Skin of body (tissue), 1 donor: ENCODE measurements at regions not wholly inside any gene's neighbourhood (a gene's known extent, or its start where the extent isn't known, plus 50 kb on each side); places are given as distances from the start of the nearest gene placed in this dataset.
"Not testable (repeated sequence)": the region's sequence is repeated elsewhere in the genome, so short reads cannot be mapped to it uniquely, and the experiment has no call there.

Source experiments
- DNase-seq: peaks from one replicate; lab custom pipeline; 2025; lab: John Stamatoyannopoulos, UW

DNA sequence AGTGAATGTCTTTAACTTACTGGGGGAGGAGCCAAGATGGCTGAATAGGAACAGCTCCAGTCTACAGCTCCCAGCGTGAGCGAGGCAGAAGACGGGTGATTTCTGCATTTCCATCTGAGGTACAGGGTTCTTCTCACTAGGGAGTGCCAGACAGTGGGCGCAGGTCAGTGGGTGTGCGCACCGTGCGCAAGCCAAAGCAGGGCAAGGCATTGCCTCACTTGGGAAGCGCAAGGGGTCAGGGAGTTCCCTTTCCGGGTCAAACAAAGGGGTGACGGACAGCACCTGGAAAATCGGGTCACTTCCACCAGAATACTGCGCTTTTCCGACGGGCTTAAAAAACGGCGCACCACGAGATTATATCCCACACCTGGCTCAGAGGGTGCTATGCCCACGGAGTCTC lies 187.3 kb downstream of the CHIC2 start:
- not testable (repeated sequence) for DNase-seq

DNA sequence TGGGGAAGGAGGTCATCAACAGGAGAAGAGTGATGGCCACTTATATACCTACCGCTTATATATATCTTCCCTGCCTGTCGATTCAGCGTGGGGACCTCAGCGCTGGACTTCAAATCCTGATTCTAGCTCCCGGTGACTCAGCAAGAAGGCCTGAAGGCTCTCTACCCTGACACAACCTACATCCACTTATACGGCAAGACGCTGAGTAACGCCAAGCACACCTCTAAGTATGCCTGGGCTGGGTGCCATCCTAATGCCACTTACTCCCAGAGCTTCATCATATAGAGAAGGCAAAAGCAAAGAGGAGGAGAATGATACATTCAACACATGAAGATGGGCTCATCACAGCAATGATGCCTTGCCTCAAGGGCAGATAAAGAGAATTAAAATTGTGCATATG lies 198.3 kb downstream of the CHIC2 start:
- DNase-seq = no peak

DNA sequence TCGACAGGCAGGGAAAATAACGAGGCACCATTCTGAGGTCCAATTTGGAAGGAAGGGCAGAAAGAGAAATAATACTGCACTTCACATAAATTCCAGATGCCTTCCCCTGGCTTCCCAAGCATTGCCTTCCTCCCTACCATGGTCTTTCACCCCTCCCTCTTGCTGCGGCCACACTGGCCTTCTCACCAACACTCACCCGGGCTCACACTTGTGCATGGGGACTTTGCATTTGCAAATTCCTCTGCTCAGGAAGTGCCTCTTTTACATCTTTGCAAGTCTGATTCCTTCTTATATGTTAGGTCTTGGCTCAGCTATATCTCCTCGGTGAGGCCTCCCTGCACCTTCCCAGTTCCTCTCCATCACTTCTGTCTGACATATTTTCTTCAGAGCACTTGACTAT lies 199.4 kb downstream of the CHIC2 start:
- no peak for DNase-seq

DNA sequence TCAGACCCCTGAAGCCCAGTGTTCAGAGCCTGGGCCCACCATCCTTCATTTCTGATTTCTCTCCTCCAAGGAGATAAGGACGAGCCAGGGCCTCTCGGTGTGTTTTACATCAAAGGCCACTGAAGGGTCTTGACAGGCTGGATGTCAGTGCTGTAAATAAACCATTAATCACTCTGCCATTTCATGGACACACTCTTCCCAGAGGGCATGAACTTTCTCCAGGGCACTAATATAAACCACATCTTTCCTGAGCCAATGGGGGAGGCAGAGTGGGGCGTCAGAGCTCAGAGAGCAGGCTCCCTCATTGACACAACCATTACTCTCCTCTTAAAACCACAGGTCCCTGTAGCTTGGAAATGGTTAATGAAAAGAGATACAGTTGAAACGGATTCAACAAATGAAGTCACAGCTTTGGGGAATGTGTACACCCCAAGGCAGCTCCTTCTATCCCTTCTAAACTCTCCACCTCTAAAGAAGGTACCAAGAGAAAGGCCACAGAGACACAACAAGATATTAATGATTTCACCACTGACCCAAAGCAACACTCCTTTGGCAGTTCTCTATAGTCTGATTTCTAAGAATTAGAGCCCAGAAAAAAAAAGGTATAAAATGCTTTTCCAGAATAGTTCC lies 200.6 kb downstream of the CHIC2 start:
- DNase-seq = peak; percentile 12

DNA sequence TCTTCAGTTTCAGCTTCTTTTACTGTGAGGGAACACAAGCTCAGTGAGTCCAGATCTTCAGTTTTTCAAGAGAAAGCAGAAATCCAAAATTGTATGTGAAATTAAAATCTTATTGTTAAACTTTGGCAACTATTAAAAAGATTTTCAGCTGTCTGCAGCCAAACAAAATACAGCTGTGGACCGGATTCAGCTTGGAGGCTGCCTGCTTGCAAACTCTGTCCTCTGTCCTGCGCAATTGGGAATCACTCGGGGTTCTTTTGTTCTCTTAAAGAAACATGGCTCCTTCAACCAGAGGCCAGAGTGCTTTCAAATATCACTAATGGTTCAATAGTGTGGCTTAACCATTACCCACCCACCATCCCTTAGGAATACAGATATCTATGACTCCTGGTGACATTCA lies 201.2 kb downstream of the CHIC2 start:
- DNase-seq = peak; percentile 56

DNA sequence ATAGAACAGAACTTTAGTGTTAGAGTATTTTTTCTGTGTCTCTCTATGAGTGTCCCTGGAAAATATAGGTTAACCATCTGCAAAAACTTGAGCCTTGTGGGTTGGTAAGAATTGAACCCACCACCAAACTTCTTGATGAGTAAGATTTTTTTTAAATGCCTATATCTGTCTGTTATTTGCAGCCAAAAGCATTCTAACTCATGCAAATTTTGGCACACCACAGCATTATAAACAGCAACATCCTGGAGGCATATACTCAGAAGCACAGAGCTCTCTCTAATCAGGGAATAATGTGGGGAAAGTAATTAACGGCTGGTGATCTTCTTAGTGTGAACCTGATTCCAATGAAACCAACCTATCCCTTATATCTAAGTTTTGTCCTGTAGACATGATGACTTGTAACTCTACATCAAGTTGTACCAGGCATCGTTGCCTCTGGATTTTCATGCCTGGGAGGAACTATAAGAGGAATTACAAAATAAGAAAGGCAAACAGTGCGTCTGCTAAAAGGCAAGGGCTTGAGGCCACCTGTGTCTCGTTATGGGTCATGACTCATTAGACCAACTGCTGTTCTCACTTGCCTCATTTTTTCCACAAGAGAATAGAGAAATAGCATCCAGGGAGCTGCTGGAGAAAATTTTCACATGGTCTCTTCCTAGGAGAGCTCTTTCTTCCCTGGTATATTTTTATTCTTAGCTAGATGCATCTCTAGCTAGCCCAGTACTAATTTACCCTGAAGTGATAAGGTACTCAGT lies 202.4 kb downstream of the CHIC2 start:
- peak; percentile 36 for DNase-seq

DNA sequence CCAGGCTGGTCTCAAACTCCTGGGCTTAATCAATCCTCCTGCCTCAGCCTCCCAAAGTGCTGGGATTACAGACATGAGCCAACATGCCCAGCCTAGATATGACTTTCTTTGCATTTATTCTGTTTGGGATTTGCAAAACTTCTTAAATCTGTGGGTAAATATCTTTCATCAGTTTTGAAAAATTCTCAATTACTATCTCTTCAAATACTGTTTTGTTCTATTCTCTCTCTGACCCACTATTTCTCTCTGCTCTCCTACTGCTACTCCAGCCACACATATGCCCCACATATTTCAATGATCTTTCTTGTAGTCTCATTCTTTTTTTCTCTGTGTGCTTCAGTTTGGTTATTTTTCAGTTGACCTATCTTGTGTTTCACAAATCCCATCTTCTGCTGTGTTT lies 205.1 kb downstream of the CHIC2 start:
- no peak for DNase-seq

DNA sequence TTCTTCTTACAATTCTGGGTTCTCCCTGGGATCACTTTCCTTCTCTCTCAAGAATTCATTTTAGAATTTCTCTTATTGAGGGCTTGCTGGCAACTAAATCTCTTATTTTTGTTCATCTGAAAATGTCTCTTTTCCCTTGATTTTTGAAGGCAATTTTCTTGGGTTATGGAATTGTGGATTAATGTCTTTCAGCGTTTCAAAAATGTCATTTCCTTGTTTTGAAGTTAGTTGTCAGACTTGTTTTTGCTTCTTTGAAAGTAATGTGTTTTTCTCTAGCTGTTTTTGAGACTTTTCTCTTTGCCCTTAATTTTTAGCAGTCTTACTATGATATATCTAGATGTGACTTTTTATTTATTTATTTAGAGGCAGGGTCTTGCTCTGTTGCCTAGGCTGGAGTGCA lies 205.7 kb downstream of the CHIC2 start:
- no peak for DNase-seq

DNA sequence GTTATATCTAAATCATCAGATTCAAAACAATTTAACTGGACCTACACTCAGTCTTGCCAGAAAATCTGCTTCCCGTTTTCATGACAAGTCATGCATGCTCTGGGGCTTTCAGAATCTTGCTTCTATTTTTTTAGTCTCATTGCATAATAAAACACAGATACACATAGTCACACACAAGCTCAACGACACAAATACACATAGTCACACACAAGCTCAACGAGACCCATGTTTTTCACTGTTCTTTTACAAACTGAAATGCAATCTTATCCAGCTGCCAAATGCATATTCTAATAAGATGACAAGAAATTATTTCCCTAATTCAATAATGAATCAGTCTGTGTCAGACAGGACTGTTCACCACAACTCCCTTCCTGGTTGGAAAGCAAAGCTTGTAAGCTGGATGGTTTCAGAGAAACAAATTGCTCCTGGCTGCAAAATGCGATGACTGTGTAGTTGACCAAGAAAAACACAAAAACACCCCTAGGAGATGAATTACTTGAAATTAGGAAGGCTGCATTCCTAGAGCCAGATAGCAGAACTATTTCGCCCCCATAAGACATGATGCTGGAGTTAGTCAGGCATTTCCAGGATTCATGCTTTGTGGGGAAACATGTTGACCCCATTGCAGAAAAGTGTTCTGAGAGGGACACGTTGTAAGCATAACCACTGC lies 208.7 kb downstream of the CHIC2 start:
- peak; percentile 78 for DNase-seq

DNA sequence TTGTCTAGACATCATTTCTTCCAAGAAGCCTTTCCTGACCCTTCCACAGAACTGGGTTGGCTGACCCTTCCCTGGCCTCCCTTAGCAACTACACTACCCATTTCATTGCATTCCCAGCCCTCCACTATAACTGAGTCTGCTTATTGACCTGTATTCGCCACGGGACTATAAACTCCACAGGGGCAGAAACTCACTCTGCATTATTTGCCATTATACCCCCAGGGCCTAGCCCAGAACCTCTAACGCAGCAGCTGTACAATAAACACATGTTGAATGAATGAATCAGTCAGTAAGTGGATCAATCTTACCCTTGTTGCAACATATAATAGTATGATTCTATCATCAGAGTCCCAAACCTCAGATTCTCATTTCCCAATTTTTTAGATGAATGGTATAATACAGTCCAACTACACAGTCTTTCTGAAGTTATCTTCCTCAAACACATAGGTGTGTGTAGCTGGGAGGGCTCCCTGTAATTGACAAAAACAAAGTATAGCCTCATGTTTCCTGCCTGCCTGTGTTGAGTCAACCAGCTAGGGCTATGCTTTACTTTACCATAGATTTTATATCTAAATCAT lies 209.3 kb downstream of the CHIC2 start:
- DNase-seq = no peak

DNA sequence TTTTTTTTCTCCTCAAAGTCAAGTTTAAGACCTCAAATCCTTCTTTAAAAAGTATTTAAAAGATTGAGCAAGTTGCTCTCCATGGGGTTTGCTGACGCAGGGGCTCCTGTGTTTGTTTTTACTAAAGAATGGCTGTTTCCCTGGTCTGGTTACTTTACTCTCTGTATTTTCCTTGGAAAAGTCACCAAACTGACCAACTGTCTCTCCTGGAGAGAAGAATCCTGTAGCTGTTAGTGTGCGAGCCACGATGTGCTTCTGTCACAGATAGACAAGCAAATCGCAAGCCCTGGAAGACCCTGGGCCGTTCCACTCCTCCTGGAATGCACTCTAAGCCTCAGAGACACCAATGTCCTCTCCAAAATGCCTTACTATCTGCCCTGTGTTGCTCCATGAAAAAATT lies 212.1 kb downstream of the CHIC2 start:
- DNase-seq = no peak

DNA sequence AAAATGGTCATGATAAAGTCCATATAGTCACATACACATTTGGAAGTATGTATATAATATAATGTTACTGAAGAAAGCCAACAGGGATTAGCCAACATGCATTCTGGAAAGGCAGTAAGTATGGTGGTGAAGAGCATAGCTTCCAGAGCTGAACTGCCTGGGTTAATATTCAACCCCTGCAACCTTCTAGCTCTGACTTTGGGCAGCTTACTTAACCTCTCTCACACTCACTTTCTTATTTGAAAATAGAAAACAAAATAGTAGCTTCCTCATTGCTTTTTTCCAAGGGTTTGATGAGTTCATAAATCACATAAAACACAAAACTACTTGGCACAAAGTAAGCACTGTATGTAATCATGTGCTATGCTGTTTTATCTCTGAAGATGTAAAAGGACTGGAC lies 216.4 kb downstream of the CHIC2 start:
- DNase-seq = no peak

DNA sequence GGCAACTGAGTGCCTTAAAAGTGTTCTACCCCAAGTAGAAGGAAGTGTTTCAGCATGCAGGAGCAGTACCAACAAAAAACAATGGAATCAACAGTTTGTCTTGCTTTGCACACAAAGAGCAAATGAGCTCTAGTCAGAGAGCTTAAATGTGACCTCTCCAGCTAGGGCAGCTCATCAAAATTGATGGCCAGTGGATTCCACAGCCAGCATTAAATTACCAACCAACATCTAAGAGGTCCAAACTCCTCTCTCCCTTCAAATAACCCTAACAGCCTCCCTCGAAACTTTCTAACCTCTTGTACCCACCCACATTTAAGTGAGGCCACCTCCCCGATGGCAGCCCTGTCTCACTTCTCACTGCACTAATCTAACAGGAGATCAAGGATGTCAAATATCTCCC lies 219.9 kb downstream of the CHIC2 start:
- DNase-seq = no peak

DNA sequence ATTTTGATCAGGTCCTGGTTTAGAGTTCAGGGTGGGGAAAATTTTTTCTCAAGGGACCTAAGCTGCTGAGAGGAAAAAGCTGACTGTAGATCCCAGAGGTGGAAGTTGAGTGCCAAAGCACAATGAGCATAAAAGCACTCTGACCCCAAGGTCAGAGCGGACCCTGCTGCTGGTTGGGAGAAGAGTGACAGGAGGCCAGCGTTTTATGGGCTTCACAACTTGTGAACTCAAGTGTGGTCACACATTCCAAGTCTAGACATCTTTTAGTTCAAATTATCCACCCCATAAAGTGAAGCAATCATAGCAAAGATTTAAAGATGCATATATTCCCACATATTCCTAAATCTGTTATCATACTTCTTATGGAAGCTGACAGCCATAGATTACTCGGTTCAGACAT lies 220.3 kb downstream of the CHIC2 start:
- no peak for DNase-seq

DNA sequence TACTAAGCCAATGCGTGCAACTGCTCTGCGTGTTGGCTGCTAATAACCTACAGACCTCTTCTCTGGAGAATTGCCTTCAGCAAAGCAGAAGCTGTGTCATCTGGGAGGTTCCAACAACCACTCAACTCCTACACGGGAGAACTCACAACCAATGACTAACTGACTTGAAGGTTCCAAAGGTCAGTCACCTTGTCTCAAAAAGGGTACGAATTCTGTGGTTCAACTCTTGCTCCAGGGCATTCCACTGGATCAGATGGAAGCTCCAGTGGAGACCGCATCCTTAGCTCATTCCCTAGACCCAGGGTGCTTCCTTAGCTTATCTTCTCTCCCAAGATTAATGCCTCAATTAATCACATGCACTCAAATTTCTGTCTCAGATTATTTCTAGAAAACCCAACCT lies 222.7 kb downstream of the CHIC2 start:
- no peak for DNase-seq

DNA sequence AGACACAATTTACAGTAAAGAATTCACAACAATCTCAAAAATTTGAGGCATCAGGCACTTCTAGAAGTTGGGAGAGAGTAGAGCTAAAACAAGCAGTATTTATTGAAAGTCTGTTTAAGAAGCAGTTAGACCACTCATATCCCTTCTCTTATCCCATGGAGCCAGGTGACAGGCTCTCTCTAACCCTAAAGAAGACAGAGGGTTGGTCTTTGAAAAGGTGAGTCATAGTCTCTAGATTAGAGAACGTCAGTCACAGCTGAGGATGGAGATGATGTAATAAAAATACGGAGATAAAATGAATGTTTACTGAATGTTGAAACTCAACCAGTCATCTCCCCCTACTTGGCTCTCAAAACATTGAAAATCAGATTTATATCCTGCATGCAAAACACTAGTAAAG lies 223.8 kb downstream of the CHIC2 start:
- no peak for DNase-seq

DNA sequence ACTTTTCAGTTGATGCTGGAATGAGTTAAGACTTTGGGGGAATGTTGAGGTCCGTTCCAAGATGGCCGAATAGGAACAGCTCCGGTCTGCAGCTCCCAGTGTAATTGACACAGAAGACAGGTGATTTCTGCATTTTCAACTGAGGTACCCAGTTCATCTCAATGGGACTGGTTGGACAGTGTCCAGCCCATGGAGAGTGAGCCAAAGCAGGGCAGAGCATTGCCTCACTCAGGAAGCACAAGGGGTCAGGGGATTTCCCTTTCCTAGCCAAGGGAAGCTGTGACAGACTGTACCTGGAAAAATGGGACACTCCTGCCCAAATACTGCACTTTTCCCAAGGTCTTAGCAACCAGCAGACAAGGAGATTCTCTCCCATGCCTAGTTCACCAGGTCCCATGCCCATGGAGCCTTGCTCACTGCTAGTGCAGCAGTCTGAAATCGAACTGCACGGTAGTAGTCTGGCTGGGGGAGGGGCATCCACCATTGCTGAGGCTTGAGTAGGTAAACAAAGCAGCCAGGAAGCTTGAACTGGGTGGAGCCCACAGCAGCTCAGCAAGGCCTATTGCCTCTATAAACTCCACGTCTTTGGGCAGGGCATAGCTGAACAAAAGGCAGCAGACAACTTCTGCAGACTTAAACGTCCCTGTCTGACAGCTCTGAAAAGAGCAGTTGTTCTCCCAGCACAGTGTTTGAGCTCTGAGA lies 231.0 kb downstream of the CHIC2 start:
- DNase-seq = not testable (repeated sequence)

DNA sequence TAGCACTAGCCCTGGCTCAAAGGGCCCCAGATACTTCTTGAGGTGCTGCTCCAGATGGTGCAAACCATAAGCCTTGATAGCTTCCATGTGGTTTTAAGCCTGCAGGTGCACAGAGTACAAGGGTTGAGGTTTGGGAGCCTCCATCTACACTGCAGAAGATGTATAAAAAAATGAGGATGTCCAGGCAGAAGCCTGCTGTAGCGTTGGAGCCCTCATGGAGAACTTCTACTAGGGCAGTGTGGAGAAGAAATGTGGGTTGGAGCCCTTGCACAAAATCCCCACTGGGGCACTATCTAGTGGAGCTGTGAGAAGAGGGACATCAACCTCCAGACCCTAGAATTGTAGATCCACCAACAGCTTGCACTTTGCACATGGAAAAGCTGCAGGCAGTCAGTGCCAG lies 231.9 kb downstream of the CHIC2 start:
- no peak for DNase-seq

DNA sequence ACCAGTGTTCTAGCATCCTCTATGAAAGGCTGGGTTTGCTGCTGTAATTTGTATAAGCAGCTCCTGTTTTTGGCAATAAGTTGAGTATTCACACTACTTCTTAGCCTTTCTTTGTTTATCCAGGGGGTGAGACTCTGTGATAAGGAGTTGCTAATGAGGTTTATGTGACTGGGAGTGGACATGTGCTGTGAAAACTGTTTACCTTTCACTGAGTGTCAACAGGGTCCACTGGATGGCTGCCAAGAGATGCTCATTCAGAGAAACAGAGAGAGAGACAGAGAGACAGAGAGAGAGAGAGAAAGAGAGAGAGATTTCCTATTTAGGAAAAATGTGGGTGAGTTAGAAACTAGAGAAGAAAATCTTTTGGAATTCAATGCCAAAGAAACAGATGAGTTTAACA lies 233.9 kb downstream of the CHIC2 start:
- DNase-seq = no peak

DNA sequence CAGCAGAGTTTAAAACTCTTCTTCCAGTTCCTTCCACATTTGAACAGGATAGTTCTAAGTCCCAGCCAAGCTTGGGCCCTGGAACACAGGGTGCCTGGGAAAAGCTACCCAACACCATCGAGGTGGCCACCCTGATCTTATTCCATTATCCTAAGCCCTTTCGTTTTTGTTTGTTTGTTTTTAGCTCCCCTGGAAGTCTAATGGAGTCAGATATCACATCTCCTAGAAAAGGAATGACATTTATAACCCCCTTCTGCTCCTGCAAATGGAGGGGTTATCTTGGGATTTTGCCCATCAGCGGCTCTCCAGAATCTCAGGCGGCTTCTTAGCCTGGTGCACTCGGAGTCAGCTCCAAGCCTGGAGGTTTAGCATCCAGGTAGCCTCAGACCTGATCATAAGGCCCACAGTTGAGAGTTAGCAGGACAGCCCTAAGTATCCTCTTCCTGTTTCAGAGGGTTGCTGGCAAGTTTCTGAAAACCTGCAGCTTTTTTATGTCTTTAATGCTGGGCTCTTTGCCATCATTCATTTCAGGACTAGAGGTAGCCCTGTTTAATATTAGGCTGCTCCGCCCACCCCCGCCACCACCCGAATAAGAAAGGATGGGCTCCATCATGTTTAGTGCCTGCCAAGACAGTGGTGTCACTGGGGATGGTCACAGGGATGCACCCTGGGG lies 230.0 kb upstream of the LNX1 start:
- DNase-seq = no peak

DNA sequence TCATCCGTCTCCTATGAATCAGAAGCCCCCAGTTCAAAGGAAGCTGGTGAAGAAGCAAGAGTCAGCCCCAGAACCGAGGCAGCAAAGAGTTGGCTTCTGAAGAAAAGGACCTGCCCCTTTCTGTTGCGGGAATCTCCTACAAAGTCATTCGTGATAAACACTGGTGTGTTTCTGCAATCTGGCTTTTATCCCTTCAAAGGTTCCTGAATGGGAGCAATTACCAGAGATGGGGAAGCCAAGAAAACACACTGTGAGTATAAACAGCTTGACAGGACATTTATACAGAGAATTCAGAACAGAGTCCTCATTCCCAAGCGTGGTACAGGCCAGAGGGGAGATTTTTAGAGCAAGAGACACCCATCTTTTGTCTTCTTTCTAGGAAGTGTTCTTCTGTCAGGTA lies 226.8 kb upstream of the LNX1 start:
- DNase-seq = no peak
